RWPE2 (cell line): ENCODE measurements at regions not wholly inside any gene's neighbourhood (a gene's known extent, or its start where the extent isn't known, plus 50 kb on each side); places are given as distances from the start of the nearest gene placed in this dataset.

Source experiments
- ATAC-seq: fragments of 200-7000 bp; cut with Tn5 transposase; 3 replicates; pipeline ENCODE4 v1.9.1; 2021; ENCODE audit warnings: low read depth
- DNase-seq: peaks from one replicate; pipeline ENCODE4 v3.0.0-alpha.2; 2020; ENCODE audit warnings: low spot score
- H3K27ac ChIP-seq: fragments of 450-650 bp; 2 replicates; pipeline ENCODE4 v1.5.1; 2017; ENCODE audit warnings: mild to moderate bottlenecking; ENCODE audit not compliant: poor library complexity, severe bottlenecking
- H3K27me3 ChIP-seq: fragments of 250-450 bp; sonication (Bioruptor Pico); 2 replicates; pipeline ENCODE4 v1.5.1; 2021; ENCODE audit warnings: mild to moderate bottlenecking, moderate library complexity; ENCODE audit not compliant: insufficient read depth, poor library complexity, severe bottlenecking
- H3K36me3 ChIP-seq: fragments of 250-450 bp; sonication (Bioruptor Pico); 2 replicates; pipeline ENCODE4 v1.5.1; 2020; ENCODE audit warnings: low read depth, mild to moderate bottlenecking, moderate library complexity
- H3K4me1 ChIP-seq: fragments of 250-450 bp; sonication (Bioruptor Pico); 2 replicates; pipeline ENCODE4 v1.5.1; 2021; ENCODE audit warnings: mild to moderate bottlenecking, moderate library complexity; ENCODE audit not compliant: insufficient read depth, poor library complexity, severe bottlenecking
- H3K4me3 ChIP-seq: fragments of 250-450 bp; sonication (Bioruptor Pico); 2 replicates; pipeline ENCODE4 v1.5.1; 2021; ENCODE audit warnings: mild to moderate bottlenecking, moderate library complexity; ENCODE audit not compliant: severe bottlenecking
- H3K9me3 ChIP-seq: fragments of 250-450 bp; sonication (Bioruptor Pico); 2 replicates; pipeline ENCODE4 v1.5.1; 2021; ENCODE audit warnings: mild to moderate bottlenecking, moderate library complexity; ENCODE audit not compliant: severe bottlenecking
- CTCF ChIP-seq: fragments of 450-650 bp; IDR thresholded peaks from one replicate; pipeline ENCODE4 v1.5.1; 2017; ENCODE audit warnings: mild to moderate bottlenecking, moderate library complexity; ENCODE audit not compliant: poor library complexity, severe bottlenecking

GRCh38 chr15:47334805-47335535 lies 382.3 kb upstream of the SEMA6D start:
- DNase-seq = no peak
- Histone ChIP-seq H3K36me3 (no peaks in the 10 kb centered on the region), H3K4me3 (no peak overlapping the region), H3K4me1 (no peaks in the 10 kb centered on the region), H3K27me3 (no peaks in the 10 kb centered on the region), H3K9me3 (no peaks in the 10 kb centered on the region), H3K27ac (no peak overlapping the region)
- no peak for TF ChIP-seq CTCF
- ATAC-seq = no peak

GRCh38 chr15:47337106-47337505 lies 380.2 kb upstream of the SEMA6D start:
- ATAC-seq (no peak), DNase-seq (no peak)
- Histone ChIP-seq H3K36me3 (no peaks in the 10 kb centered on the region), H3K9me3 (no peaks in the 10 kb centered on the region), H3K4me1 (no peaks in the 10 kb centered on the region), H3K27me3 (no peaks in the 10 kb centered on the region), H3K4me3 (no peak overlapping the region), H3K27ac (no peak overlapping the region)
- no peak for TF ChIP-seq CTCF

- no peak for TF ChIP-seq CTCF
- Histone ChIP-seq H3K27ac (no peak overlapping the region), H3K9me3 (no peaks in the 10 kb centered on the region), H3K36me3 (no peaks in the 10 kb centered on the region), H3K4me1 (no peaks in the 10 kb centered on the region), H3K27me3 (no peaks in the 10 kb centered on the region), H3K4me3 (no peak overlapping the region)
- no peak for DNase-seq
- ATAC-seq = no peak
These were observed 379.5 kb upstream of the SEMA6D start for GRCh38 chr15:47337836-47338235.

GRCh38 chr15:47338771-47339170 lies 378.5 kb upstream of the SEMA6D start:
- no peak for DNase-seq
- Histone ChIP-seq H3K27ac (no peak overlapping the region), H3K27me3 (no peaks in the 10 kb centered on the region), H3K4me1 (no peaks in the 10 kb centered on the region), H3K4me3 (no peak overlapping the region), H3K9me3 (no peaks in the 10 kb centered on the region), H3K36me3 (no peaks in the 10 kb centered on the region)
- TF ChIP-seq CTCF = no peak
- no peak for ATAC-seq

GRCh38 chr15:47339800-47340570 lies 377.3 kb upstream of the SEMA6D start:
- Histone ChIP-seq H3K36me3 (no peaks in the 10 kb centered on the region), H3K9me3 (no peaks in the 10 kb centered on the region), H3K27ac (no peak overlapping the region), H3K27me3 (no peaks in the 10 kb centered on the region), H3K4me3 (no peak overlapping the region), H3K4me1 (no peaks in the 10 kb centered on the region)
- ATAC-seq (no peak), DNase-seq (no peak)
- TF ChIP-seq CTCF = no peak
